ENCODE measurements at regions not wholly inside any gene's neighbourhood (a gene's known extent, or its start where the extent isn't known, plus 50 kb on each side); places are given as distances from the start of the nearest gene placed in this dataset.

GRCh38 chr9:106675780-106676179 is 187.2 kb upstream of the ZNF462 start:
- no peak for DNase-seq
- no peaks in the 10 kb centered on the region for H3K4me1 ChIP-seq
- intact Hi-C loops (cut with DNase I; ENCODE audit: low total_unique reads) (no loop called here), in situ Hi-C loops (cut with MboI; ENCODE audit: low pct_ligation_motif_present in 1 of 4, low pct_unique_long_range_greater_than_20kb in 1 of 4, low sequenced_read_pairs in 3 of 4) (no loop called here)
- WGBS, 2 donors (ENCODE audit: low coverage in 1 of 2), result 83 to 87% methylated on average over 4 of the region's 4 CpGs
- H3K27ac ChIP-seq, result no peak overlapping the region
- TF ChIP-seq POLR2A (IDR thresholded peaks at IDR 0.05) (no peak), CTCF (IDR thresholded peaks at IDR 0.05) (no peak), POLR2AphosphoS5 (IDR thresholded peaks at IDR 0.05) (no peak), EP300 (IDR thresholded peaks at IDR 0.05; ENCODE audit: low read depth) (no peak)
- H3K9me3 ChIP-seq, result no peaks in the 10 kb centered on the region
- no peaks in the 10 kb centered on the region for H3K27me3 ChIP-seq
- no peaks in the 10 kb centered on the region for H3K36me3 ChIP-seq
- H3K4me3 ChIP-seq, result no peak overlapping the region

GRCh38 chr9:106677374-106677773 is 185.6 kb upstream of the ZNF462 start:
- no peak for DNase-seq
- Histone ChIP-seq H3K27me3 (no peaks in the 10 kb centered on the region), H3K27ac (no peak overlapping the region), H3K4me1 (no peaks in the 10 kb centered on the region), H3K36me3 (no peaks in the 10 kb centered on the region), H3K9me3 (no peaks in the 10 kb centered on the region), H3K4me3 (no peak overlapping the region)
- intact Hi-C loops (cut with DNase I; ENCODE audit: low total_unique reads), result no loop called here
- WGBS, 2 donors (ENCODE audit: low coverage in 1 of 2), result 94 to 97% methylated on average over 4 to 5 of the region's 5 CpGs
- no peak for TF ChIP-seq CTCF (IDR thresholded peaks at IDR 0.05)
- no peak for TF ChIP-seq POLR2A (IDR thresholded peaks at IDR 0.05)
- TF ChIP-seq EP300 (IDR thresholded peaks at IDR 0.05; ENCODE audit: low read depth), result no peak
- no peak for TF ChIP-seq POLR2AphosphoS5 (IDR thresholded peaks at IDR 0.05)
- in situ Hi-C loops (cut with MboI; ENCODE audit: low pct_ligation_motif_present in 1 of 4, low pct_unique_long_range_greater_than_20kb in 1 of 4, low sequenced_read_pairs in 3 of 4), result no loop called here

- TF ChIP-seq POLR2A (IDR thresholded peaks at IDR 0.05), result no peak
- no peak for TF ChIP-seq EP300 (IDR thresholded peaks at IDR 0.05; ENCODE audit: low read depth)
- TF ChIP-seq POLR2AphosphoS5 (IDR thresholded peaks at IDR 0.05), result no peak
- no peak for TF ChIP-seq CTCF (IDR thresholded peaks at IDR 0.05)
- Histone ChIP-seq H3K36me3 (no peaks in the 10 kb centered on the region), H3K27ac (no peak overlapping the region), H3K27me3 (no peaks in the 10 kb centered on the region), H3K4me1 (no peaks in the 10 kb centered on the region), H3K9me3 (no peaks in the 10 kb centered on the region), H3K4me3 (no peak overlapping the region)
- WGBS, 2 donors (ENCODE audit: low coverage in 1 of 2), result 79 to 86% methylated on average over 4 of the region's 4 CpGs
- intact Hi-C loops (cut with DNase I; ENCODE audit: low total_unique reads) (no loop called here), in situ Hi-C loops (cut with MboI; ENCODE audit: low pct_ligation_motif_present in 1 of 4, low pct_unique_long_range_greater_than_20kb in 1 of 4, low sequenced_read_pairs in 3 of 4) (no loop called here)
- DNase-seq, result no peak
Observed at GRCh38 chr9:106677830-106678229, 185.1 kb upstream of the ZNF462 start.

- Histone ChIP-seq H3K36me3 (no peaks in the 10 kb centered on the region), H3K27ac (no peak overlapping the region), H3K9me3 (no peaks in the 10 kb centered on the region), H3K4me3 (no peak overlapping the region), H3K4me1 (no peaks in the 10 kb centered on the region), H3K27me3 (no peaks in the 10 kb centered on the region)
- in situ Hi-C loops (cut with MboI; ENCODE audit: low pct_ligation_motif_present in 1 of 4, low pct_unique_long_range_greater_than_20kb in 1 of 4, low sequenced_read_pairs in 3 of 4) (no loop called here), intact Hi-C loops (cut with DNase I; ENCODE audit: low total_unique reads) (no loop called here)
- DNase-seq, result no peak
- TF ChIP-seq POLR2A (IDR thresholded peaks at IDR 0.05) (no peak), EP300 (IDR thresholded peaks at IDR 0.05; ENCODE audit: low read depth) (no peak), POLR2AphosphoS5 (IDR thresholded peaks at IDR 0.05) (no peak), CTCF (IDR thresholded peaks at IDR 0.05) (no peak)
Observed at GRCh38 chr9:106678273-106678672, 184.7 kb upstream of the ZNF462 start.
